Kidney tubule cell (primary cell): ENCODE measurements at regions not wholly inside any gene's neighbourhood (a gene's known extent, or its start where the extent isn't known, plus 50 kb on each side); places are given as distances from the start of the nearest gene placed in this dataset.

Source experiments
- DNase-seq: peaks from one replicate; pipeline ENCODE4 v3.0.0-alpha.2; 2018; ENCODE audit warnings: low spot score

DNA sequence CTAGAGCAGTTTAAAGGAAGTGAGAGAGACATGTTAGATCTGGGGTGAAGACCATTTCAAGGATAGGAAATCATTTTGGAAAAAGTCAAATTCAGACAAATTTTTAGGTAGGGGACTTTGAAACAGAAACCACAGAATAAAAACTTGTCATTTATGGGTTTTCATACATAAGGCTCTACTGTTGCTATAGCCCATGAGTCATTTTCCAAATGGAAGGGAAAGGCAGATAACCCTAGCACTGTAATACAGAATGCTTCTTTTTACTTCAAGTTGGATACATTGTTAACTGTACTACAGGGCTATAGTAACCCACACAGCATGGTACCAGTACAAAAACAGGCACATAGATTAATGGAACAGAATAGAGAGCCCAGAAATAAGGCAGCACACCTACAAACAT lies 455.4 kb downstream of the EBF1 start:
- DNase-seq, result no peak

DNA sequence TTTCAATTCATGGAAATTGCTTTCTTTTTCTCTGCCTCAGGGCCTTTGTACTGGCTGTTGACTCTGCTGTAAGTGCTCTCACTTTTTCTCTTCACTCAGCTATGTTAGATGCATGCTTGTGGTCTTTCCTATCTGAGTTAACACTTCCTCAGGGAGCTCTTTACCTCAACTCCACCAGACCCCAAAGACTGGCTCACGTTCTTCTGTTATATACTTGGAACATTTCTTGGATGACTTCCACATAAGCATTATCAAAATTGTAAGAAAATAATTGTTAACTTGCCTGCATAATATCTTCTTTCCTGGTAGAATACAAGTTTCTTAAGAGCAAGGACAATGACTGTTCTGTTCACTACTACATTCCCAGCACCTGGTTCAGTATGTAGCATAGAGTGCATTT lies 455.9 kb downstream of the EBF1 start:
- DNase-seq, result no peak

DNA sequence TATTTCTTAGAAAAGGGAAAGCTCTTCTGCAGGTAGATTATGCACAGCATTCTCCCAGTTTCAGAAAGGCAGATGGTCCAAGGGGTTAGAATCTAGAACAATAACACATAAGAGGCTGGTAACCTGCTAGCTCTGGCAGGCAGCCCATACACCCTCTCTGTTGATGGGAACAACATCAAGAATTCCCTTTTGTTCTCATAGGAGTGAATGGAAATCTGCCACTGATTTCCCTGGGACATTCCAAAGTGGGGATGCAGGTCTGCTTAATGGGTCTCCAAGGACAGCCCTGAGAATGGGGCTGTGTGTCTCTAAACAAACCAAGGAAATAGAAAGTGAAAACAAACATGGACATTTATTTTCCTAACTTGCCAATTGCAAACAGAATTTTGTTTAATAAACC lies 456.8 kb downstream of the EBF1 start:
- DNase-seq, result no peak

DNA sequence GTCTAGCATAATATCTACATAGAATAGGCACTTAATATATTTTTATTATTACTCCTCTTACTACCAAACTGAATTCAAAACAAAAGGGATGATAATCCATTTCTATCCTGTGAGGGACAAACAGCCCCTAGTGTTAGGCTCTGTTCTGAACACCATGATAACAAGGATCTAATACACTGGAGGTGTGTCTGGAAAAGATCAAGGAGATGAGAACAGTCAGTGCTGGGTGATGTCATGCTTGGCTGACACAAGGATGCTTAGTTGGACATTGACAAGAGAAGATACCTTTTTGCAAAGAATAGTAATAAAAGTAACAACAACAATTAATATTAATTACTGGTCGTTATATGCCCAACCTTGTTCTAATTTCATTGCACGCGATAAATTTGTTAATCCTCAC lies 458.7 kb downstream of the EBF1 start:
- no peak for DNase-seq

DNA sequence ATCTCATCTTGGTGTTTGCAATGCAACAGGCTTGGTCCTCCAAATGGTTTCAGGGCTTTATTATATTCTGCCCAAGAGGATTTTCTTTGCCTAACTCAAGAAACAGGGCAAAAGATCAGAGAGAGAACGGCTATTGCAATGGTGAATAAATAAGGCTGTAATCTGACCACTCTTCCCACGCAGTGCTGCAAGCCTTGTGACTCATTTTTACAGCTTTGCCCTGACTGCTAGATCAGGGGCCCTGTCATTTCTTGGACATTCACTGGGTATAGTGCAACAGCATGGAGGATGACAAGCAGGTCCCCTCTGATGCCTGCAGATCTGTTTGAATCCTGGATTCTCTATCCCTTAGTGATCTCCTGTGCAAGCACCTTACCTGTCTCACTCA lies 459.1 kb downstream of the EBF1 start:
- peak; percentile 2 for DNase-seq

DNA sequence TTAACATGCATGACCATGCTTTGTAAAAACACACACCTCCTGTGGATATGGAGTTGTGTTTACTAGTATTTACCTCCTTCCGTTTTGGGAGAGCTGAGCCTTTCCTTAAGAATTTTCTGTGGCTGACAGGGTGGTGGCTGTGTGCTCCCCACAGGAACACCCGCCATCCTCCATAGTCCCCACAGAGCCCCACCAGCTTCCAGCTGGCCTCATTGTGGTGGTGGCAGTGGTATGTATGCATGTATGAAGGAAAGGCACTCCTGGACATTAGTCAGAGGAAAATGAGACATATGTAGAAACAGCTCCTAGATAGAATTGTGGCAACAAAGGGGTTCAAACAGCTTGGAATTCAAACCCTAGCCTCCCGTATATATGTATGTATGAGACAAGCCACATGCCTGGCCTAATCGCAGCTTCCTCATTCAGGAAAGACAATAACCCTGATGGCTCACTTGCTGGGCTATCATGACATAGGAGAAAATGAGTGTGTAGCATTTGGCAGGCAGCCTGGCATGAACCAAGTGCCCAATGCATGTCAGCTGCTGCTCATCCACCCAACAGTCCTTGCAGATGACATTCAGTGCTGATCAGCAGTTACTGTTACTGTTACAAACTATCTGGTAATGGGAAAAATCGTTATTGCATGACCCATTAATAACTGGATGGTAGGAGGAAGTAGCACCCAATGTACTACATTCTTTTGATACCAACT lies 459.7 kb downstream of the EBF1 start:
- DNase-seq, result peak; percentile 2

DNA sequence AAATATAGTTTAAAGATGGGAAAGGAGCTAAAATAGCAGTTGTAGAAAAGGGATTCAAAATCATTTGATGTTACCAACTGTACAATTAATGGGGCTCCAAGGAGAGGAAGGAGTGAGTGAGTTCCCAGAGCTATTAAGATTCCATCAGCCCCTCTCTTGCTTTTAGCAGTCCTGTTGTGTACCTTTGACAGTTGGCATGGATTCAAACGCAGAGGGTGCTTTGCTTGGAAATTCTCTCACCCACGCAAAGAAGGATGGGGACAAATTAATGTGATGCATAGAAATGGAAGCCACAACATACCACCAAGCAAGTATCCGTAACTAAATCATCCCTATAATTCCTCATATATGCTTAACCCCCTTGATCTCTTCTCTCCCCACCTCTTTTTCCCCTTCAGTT lies 461.3 kb downstream of the EBF1 start:
- DNase-seq, result no peak

DNA sequence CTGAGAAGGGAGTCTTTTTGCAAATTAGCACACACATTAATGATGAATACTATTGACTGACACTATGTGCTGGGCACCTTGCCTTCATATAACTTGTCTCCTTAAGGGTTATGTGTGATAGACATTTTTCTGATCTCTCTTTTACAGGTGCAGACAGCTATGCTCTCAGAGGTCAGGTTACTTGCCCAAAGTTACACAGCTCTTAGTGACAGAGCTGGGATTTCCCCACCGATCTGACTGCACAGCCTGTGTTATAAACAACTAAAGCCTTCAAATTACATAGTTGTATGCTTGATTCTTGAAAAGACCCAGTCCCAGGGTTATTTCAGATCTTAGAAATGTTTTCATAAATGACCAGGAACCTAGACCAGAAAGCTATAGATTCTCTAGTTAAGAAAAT lies 462.7 kb downstream of the EBF1 start:
- DNase-seq, result no peak

DNA sequence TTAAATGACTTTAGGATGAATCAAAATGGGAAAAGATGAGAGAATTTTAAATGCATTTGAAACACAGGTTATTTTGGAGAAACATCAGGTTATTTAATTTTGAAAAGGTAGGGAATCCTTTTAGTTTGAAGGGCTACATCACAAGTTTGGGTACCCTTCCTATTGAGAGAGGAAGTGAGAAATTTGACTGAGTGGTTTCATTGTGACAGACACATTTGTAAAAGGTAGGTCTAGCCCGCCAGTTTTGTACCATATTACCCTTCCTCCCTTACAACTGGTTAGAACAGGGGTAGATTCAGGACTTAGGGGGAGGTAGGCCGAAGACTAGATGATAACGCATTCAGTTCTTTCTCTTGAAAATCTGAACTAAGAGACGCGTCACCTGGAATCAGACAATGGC lies 464.2 kb downstream of the EBF1 start:
- DNase-seq, result no peak

DNA sequence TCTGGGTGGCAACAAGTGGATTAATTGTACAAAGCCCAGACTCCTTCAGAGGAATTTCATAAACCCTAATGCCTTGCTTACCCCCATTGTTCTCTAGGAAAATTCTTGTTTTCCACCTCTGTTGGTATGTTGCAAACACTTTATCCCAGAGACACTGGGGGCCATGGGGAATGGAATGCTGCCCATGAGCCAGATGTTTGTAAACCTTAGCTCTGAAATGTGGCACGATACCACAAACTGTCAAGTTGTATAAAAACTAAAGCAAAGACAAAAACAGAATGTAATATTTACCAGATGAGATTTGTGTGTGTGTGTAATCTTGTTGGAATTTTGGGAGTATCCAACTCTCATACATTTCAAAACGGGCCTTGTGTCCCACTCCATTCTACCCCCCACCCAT lies 465.0 kb downstream of the EBF1 start:
- DNase-seq, result no peak

DNA sequence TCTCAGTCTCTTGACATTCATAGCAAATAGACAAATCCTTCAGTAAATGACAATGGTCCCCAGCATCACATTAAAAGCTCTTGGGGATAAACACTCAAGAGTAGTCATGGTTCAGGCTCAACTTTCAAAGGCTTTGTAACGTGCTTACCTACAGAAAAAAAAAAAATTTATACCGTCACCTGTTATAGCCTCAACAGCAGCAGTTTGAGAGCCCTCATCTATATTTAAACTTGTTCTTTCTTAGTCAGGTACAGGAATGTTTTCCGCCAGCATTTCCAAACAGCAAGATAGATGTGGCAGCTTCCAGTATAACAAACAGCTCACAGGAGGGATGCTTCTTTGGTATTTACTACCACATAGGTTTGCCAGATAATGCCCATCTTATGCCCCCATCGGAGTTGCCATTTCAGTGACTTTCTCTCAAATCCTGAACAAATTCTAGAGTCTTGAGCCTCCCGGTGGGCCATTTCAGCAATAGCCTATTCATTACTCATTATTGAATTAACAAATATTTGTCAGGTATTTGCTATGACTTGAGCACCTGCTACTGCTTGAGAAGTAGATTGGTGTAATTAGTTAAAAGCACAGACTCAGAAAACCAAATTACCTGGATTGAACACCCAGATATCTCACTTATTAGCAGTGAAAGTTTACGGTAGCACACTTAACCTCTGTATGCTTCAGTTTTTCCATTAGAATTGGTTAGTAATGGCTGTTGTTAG lies 470.0 kb downstream of the EBF1 start:
- DNase-seq, result no peak

DNA sequence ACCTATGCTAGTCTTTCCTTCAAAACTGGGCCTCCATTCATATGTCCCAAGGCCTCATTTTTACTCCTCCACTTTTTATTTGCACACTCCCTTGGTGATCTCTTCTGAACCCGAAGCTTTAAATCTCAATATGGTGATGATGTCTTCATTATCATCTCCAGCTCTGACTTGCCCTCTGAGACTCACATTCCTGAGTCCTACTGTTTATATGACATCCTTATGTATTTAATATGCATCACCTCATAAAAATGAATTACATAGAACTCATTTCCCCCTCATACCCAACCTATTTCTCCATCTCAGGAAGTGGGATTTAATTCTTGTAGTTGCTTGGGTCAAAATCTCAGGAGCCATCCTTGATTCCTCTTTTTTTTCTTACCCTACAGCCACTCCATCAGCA lies 473.0 kb downstream of the EBF1 start:
- DNase-seq, result no peak

DNA sequence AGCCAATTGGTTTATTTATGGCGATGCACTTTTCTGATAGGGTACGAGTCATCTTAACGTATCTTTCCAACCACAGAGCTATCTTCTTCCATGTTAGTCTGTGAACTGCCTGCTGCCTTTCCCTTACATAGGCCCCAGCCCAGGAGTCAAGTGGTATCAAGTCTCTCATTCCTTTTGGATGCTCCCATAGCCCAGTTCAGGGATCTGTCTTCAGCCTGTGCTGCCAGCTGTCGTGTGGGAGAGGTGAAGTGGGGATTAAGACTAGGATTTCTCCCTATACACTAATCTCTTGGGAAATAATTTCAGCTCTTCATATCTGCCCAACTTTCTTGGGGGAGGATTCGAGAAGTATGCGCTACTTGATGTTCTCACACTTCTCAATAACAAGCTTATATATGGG lies 475.7 kb downstream of the EBF1 start:
- DNase-seq, result no peak

DNA sequence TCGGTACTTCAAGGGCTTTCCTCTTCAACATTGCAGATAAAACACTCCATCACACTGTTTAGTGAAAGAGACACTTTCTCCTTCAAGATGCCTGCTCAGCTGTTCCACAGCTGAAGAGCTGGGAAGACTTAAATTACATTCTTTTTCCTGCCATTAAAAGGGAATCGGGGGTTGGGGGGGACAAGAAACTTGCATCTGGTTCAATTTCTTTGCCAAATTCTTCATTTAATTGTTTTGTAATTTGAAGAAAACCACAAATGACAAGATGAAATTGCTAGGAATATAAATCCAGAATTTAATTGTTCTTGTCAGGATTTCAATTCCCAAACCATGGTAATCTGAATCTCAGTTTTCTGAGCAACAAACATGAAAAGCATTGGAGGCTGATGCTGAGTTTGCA lies 478.3 kb downstream of the EBF1 start:
- no peak for DNase-seq

DNA sequence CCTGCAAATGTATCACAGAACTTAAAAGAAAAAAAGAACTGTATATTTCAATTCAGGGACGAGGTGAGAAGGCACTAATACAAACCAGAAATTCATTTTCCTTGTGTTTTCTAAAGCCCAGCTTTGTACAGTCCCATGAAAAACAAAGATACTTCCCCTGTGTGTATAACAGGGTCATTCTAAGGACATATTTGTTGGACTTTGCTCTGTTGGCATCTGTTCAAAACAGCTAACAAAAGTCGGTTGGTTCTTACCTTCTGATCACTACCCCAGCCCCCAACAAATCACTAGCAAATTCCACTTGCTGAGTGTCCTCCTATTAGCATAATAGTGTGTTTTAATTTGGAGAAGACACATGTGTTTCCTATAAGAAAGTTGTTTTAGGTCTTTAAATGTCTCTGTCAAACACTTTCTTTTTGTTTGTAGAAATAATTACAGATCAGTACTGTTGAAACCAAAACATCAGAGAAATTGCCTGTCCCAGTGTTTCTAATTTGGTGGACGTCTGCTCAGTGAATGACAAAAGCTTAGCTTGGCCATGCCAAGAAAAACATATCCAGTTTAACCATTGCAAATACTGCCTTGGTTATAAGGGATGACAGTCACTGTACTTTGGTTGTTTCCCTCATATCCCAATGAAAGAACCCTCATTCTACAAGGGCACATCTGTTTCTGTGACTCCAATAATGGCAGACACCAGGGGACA lies 480.5 kb downstream of the EBF1 start:
- no peak for DNase-seq

DNA sequence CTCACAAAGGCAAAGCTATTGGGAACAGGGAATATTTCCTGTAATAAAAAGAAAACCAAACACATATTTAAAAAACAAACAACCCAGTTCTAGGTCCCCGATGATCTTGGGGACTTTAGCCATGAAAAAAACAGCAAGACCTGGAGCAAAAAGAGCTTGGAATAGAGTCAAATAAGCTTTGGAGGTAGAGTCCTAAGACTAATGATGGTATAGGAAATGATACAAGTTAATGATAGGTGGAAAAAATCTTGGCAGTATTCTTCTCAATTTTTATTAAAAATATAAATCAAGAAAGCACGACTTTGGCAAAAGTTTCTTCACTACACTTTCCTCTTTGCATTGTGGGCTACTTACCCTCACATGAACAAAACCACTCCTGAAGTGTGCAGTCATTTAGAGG lies 481.5 kb downstream of the EBF1 start:
- DNase-seq, result no peak

DNA sequence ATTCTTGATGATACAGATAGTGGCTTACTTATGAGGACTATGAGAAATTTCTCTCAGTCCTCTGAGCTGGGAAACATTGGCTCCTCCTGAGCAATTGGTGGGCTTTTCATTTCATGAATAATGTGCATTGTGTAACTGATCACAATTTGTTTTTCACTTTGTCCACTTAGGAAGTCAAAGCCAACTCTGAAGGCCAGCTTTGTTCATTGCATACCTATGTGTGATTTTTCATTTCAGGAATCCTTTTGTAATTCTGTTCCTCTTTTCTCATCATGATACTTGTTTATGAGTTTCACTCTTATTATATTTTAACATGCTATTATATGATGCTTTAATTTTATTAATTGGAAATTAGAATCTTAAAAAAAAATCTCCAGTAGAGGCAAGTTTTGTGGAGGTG lies 483.0 kb downstream of the EBF1 start:
- DNase-seq, result no peak

DNA sequence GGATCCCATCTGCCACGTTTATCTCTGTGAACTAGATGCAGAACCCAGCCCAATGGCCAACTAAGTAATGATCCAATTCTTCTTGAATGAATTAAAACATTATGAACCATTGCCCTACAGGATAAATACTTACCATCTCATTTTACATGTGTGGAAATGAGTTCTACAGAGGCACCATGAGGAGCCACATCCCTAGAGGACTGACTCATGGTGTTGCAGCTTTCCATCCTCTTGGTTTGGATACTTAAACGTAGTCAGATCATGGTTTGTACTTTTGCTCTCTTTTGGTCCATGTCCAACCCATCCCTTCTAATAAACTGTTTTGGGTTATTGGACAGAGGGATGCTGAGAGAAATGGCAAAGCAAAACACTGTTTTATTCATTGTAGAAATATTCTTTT lies 484.8 kb downstream of the EBF1 start:
- no peak for DNase-seq

DNA sequence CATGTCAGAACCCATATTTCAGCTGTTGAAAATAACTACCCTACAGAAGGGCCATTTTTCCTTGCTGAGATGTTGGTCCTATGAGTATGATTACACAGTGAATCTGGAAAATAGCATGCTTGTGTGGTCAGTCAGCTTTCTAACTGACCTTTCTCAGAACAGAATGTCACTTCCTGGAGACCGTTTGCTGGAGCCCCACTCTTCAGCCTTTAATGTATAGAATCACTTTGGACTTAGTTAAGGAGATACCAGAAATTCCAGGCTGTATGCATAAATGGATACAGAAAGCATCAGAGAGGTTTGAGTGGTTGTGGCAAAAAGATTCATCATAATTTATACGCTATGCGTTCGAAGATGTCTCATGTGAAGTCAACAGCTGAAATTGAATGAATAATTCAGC lies 488.1 kb downstream of the EBF1 start:
- DNase-seq, result no peak

DNA sequence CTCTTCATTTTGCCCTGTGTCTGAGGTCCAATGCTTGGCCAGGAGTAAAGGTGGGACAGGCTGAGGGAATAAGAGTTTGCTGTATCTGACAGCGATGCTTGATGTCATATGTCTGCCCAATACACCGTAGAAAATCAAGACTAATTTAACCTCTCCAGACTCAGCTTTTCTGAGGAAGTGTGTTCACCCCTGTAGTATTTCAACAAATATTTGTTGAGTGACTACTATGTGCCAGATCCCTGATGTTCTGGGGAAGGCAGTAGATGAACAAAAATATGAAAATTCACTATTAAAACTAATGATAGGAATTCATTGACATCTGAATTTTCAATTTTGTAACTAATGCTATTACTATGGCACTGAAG lies 489.7 kb downstream of the EBF1 start:
- DNase-seq, result no peak

DNA sequence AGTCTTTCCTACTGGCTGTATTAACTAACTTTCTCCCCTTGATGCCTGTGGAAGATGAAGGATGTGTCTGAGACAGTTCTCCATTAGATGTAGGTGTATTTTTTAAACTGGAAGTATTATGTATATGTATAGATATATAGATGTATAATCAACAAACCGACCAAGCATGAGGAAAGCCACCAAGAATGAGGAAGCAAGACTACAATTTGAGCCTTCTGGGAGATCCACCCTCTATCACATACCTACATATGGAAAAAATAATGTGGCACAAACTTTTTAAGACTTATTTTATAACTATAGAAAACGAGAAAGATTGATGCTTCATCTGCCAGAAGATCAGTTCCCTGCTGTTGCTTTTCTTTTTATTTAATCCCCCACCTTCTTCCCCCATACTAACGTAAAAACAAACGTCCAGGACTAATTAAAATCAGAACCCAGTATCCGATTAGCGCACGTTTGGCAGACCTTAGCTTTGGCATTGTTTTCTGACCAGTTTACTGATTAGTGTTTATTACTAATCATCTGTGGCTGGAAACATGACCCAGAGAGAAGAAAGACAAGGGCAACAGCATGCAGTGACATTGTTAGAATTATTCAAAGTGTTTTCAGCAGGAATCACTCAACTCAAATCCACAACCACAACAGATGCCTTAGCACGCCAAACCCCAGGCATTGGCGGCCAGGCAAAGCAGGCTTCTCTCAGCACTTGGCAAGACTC lies 490.2 kb downstream of the EBF1 start:
- DNase-seq, result no peak

DNA sequence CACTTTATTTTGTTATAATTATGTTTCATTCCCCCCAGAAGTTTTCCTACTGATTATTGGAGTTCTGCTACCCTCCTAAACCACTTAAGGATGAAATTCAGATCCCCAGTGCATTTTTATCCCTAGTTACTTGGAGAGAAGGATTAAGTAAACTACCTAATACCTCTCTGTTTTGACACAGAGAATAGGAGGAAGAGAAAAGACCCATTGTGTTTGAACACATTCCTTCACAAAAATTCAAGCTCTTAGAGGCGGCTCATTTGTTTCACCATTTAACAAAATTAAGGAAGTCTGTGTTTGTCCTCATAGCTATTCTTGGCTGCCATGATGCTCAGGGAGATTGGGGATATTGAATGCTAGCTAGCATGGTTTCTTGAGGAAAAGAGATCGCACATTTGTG lies 492.6 kb downstream of the EBF1 start:
- no peak for DNase-seq

DNA sequence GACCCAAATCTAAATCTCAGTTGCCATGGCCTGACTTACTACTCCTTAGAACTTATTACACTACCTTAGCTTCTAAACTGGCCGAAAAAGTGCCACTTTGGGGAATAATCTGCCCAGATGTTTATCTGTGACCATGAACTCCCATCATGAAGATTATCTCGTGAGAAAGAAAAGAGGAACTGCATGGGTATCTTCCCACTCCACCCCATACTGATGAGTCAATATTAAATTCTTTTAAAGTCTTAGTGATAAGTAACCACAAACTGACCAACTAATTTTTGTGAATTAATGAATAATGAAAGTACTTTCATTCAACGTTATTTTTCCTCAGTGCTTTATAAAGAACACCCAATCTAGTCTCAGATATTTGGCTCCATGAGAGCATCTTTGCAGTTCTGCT lies 493.5 kb downstream of the EBF1 start:
- DNase-seq, result no peak
